ENCODE measurements at regions not wholly inside any gene's neighbourhood (a gene's known extent, or its start where the extent isn't known, plus 50 kb on each side); places are given as distances from the start of the nearest gene placed in this dataset.

- TF ChIP-seq CTCF (IDR thresholded peaks at IDR 0.05): no peak
- no peak for TF ChIP-seq POLR2A (IDR thresholded peaks at IDR 0.05)
Observed at GRCh38 chr12:93165384-93165932, 212.3 kb upstream of the NUDT4 start.

Data from Peyer's patch (tissue), 4 donors.